GM10266 (cell line): ENCODE measurements at regions not wholly inside any gene's neighbourhood (a gene's known extent, or its start where the extent isn't known, plus 50 kb on each side); places are given as distances from the start of the nearest gene placed in this dataset.

Source experiments
- DNase-seq: peaks from one replicate; pipeline ENCODE4 v3.0.0; 2012; ENCODE audit errors: extremely low spot score
- TF ChIP-seq, protein P1 (sequence below): IDR thresholded peaks from 2 replicates; pipeline ENCODE4 v1.5.1; 2012; ENCODE audit warnings: mild to moderate bottlenecking, low read depth; ENCODE audit not compliant: control insufficient read depth, insufficient read depth; ENCODE audit errors: missing control alignments

DNA sequence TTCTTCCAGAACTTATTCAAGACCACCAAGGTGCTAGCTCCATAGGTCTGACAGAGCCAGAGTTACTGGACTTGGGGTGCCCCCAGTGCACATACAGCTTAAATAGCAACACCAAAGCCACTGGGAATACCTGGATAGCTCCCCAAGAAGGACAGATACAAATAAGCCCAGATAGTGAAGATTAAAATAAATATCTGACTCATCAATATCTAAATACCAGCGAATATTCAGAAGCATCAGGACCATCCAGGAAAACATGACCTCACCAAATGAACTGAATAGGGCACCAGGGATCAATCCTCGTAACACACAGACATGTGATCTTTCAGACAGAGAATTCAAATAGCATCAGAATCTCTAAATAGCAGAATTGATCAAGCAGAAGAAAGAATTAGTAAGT is 931.6 kb downstream of the OTOL1 start:
- TF ChIP-seq, protein P1, sequence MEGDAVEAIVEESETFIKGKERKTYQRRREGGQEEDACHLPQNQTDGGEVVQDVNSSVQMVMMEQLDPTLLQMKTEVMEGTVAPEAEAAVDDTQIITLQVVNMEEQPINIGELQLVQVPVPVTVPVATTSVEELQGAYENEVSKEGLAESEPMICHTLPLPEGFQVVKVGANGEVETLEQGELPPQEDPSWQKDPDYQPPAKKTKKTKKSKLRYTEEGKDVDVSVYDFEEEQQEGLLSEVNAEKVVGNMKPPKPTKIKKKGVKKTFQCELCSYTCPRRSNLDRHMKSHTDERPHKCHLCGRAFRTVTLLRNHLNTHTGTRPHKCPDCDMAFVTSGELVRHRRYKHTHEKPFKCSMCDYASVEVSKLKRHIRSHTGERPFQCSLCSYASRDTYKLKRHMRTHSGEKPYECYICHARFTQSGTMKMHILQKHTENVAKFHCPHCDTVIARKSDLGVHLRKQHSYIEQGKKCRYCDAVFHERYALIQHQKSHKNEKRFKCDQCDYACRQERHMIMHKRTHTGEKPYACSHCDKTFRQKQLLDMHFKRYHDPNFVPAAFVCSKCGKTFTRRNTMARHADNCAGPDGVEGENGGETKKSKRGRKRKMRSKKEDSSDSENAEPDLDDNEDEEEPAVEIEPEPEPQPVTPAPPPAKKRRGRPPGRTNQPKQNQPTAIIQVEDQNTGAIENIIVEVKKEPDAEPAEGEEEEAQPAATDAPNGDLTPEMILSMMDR, result no peak
- DNase-seq, result no peak

DNA sequence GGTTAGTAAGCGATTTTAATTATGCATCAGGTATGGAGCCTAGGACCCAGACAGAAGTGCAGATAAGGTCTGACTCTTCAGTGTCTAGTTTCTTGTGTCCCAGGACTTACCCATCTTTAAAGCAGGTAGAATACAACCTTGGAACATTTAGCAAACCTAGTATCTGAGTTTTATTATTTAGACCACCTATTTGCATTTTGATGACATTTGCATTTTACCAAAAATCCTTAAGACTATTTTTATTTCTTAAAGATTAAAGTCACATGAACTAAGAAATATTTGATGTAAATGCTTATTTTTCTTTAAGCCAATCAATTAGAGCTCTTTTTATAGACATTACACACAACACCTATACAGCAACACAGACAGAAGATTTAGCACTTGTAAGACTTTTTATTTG is 939.1 kb downstream of the OTOL1 start:
- TF ChIP-seq, protein P1, result no peak
- DNase-seq, result no peak

DNA sequence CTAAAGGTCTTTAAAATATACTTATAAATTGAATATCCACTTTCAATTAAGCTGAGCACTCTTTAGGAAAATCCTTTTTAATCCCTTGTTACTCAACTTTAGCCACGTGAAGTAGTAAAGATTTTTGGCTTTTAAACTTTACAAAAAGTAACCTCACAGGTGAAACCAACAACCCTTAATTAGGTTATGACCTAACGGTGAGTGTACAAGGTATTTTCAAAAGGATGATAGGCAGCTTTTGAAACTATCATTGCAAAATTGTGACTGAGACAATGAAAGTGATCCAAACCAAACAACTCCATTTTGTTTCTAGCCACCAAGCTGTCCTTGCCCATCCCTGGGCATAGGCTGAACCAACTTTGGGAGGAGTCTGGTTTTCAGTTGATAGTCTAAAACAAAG is 940.2 kb downstream of the OTOL1 start:
- no peak for DNase-seq
- TF ChIP-seq, protein P1, result no peak

DNA sequence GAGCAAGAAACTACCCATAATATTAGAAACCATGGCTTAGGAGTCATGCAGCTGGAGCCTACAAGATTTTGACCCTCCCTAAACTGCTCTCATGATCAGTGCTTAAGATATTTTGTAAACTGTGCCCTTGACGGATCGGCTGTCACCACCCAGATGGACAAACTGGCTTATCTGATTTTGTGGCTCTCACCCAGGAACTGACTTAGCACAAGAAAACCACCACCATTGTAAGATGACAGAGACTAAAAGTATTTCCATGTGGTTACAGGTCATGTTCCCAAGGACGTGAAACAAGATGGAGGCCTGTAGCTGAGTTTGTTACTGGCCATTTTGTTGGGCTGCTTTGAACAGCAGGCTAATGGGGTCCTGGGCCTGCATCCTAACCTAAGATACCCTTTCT is 940.9 kb downstream of the OTOL1 start:
- TF ChIP-seq, protein P1, result no peak
- no peak for DNase-seq

DNA sequence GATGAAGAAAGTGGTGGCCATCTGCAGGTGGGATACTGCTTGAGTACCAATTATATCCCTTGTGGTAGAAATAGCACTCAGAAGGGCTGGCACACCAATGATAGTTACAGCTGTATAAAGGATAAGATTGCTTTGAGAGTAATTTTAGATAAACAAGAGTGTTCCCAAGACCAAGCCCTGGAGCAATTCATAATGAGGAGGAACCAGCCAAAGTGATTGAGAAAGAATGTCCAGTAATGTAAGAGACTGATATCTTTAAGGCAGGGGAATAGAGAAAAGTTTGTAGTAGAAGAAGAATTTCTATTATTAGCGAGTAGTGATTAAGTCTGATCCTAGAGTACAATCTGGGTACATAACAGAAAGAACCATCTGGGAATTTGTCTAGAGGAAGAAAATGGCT is 945.1 kb downstream of the OTOL1 start:
- DNase-seq, result no peak
- TF ChIP-seq, protein P1, result no peak

DNA sequence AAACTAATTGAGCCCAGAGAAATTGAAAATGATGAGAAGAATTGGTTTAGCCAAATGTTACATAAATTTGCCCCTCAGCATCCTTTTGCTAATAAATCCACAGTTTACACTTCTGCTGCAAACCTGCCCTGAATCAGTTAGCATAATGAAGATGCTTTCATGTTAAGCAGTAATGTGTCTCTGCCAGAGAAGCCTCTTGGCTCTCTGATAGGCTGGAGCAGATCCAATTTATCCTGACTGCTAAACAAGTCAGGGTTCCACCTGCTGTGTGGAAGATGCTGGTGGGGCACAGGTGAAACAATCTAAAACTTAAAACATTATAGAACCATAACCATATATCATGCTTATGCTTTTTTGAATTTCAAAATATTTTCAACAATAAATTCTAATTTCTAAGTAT is 946.8 kb downstream of the OTOL1 start:
- TF ChIP-seq, protein P1, result no peak
- DNase-seq, result no peak

DNA sequence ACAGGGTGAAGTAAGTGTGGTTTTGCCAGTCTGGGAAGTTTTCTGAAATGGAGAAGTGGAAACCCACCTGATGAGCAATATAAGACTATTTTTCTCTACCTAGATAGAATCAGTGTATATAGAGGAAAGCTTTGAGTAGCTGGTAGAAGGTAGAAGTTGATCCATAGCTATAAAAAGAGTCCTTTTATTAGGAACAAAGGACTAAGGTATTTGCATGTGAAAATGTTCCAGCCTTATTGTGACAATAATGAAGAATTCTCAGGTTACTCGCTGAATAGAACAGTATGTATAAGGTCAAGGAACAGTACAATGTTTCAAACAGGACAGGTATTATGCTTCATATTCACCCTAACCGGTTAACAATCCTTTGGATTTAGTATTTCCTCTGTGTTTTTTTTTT is 972.2 kb downstream of the OTOL1 start:
- TF ChIP-seq, protein P1, result no peak
- DNase-seq, result no peak
